ENCODE measurements at regions not wholly inside any gene's neighbourhood (a gene's known extent, or its start where the extent isn't known, plus 50 kb on each side); places are given as distances from the start of the nearest gene placed in this dataset.

- no peaks in the 10 kb centered on the region for H3K9me3 ChIP-seq (replicated peaks; ENCODE audit: control insufficient read depth, insufficient read depth, low read length)
- DNase-seq (ENCODE audit: low read depth, low spot score), result no peak
- BruUV-seq (replicated peaks), result no TSS peak
These were observed 135.6 kb upstream of the SMAD1 start for GRCh38 chr4:145346081-145346480.

DNA sequence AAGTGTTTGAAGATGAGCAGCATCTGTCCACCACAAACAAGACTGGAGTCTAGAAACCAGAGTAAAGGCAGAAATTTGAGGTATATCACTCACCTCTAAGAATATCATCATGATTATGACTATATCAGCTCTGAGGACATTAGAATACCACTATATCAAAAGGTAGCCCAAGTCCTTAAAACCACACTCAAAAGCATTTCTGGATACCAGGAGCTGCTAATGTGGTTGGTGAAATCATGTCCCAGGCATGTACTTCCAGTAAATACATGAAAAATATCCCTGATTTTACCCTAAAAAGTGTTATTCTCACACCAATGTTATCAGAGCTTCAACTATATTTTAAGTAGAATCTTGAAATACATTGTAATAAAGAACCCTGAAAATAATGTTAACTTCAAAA lies 136.3 kb upstream of the SMAD1 start:
- no peak for DNase-seq (ENCODE audit: low read depth, low spot score)
- Histone ChIP-seq H3K4me3 (no peak overlapping the region), H2AFZ (ENCODE audit: control insufficient read depth, low read depth, low read length) (no peak overlapping the region), H3K27me3 (replicated peaks in 1 of 2; ENCODE audit: control insufficient read depth in 2 of 2, insufficient read depth in 2 of 2, low read length in 1 of 2) (no peaks in the 10 kb centered on the region), H3K4me2 (ENCODE audit: control insufficient read depth, insufficient read depth) (no peak overlapping the region), H3K36me3 (ENCODE audit: control insufficient read depth in 2 of 2, insufficient read depth in 2 of 2, low read length in 1 of 2) (no peaks in the 10 kb centered on the region), H3K9ac (ENCODE audit: control insufficient read depth, insufficient read depth, low read length) (no peak overlapping the region), H3K27ac (ENCODE audit: control insufficient read depth, insufficient read depth) (no peak overlapping the region), H3K4me1 (ENCODE audit: control insufficient read depth, insufficient read depth, low read length) (no peaks in the 10 kb centered on the region), H3K79me2 (ENCODE audit: control insufficient read depth, insufficient read depth, low read length) (no peaks in the 10 kb centered on the region), H4K20me1 (ENCODE audit: control insufficient read depth, insufficient read depth) (no peaks in the 10 kb centered on the region), H3K9me3 (replicated peaks; ENCODE audit: control insufficient read depth, insufficient read depth, low read length) (no peaks in the 10 kb centered on the region)
- ATAC-seq, result no peak
- ChIA-PET RAD21 (ENCODE audit: unreplicated experiment) (no interaction called here), CTCF (no interaction called here), SMC1A (ENCODE audit: uncharacterized antibody, unreplicated experiment) (interaction anchor here (0.7 to 0.9 kb wide), 2 partner anchors 35 to 97 kb away, joined by 3 read pairs; no protein-coding TSS in a partner anchor), POLR2A (no interaction called here)
- intact Hi-C loops (cut with micrococcal nuclease; ENCODE audit: unreplicated experiment) (no loop called here), in situ Hi-C loops (cut with MboI) (no loop called here)
- FAIRE-seq, result no peak
- no TSS peak for BruUV-seq (replicated peaks)
- TF ChIP-seq ZNF384 (IDR thresholded peaks at IDR 0.05; ENCODE audit: borderline replicate concordance, low read depth, low read length) (no peak), NKRF (conservative IDR thresholded peaks at IDR 0.05) (no peak), BCL11A (IDR thresholded peaks at IDR 0.05; ENCODE audit: low read depth, low read length) (no peak), ZZZ3 (IDR thresholded peaks at IDR 0.05; ENCODE audit: control insufficient read depth, insufficient read length, low read depth) (no peak), MTA3 (IDR thresholded peaks at IDR 0.05; ENCODE audit: borderline replicate concordance, low read length) (no peak), JUNB (IDR thresholded peaks at IDR 0.05) (no peak)

More at GRCh38 chr4:145346081-145346480, 135.6 kb upstream of the SMAD1 start:
- Histone ChIP-seq H3K4me2 (ENCODE audit: control insufficient read depth, insufficient read depth) (no peak overlapping the region), H3K36me3 (ENCODE audit: control insufficient read depth in 2 of 2, insufficient read depth in 2 of 2, low read length in 1 of 2) (no peaks in the 10 kb centered on the region), H4K20me1 (ENCODE audit: control insufficient read depth, insufficient read depth) (no peaks in the 10 kb centered on the region), H3K79me2 (ENCODE audit: control insufficient read depth, insufficient read depth, low read length) (no peaks in the 10 kb centered on the region), H3K4me3 (no peak overlapping the region), H3K27me3 (replicated peaks in 1 of 2; ENCODE audit: control insufficient read depth in 2 of 2, insufficient read depth in 2 of 2, low read length in 1 of 2) (no peaks in the 10 kb centered on the region), H2AFZ (ENCODE audit: control insufficient read depth, low read depth, low read length) (no peak overlapping the region), H3K4me1 (ENCODE audit: control insufficient read depth, insufficient read depth, low read length) (no peaks in the 10 kb centered on the region), H3K9ac (ENCODE audit: control insufficient read depth, insufficient read depth, low read length) (no peak overlapping the region), H3K27ac (ENCODE audit: control insufficient read depth, insufficient read depth) (no peak overlapping the region)
- in situ Hi-C loops (cut with MboI) (no loop called here), intact Hi-C loops (cut with micrococcal nuclease; ENCODE audit: unreplicated experiment) (no loop called here)
- SMC1A ChIA-PET (ENCODE audit: uncharacterized antibody, unreplicated experiment), result interaction anchor here (0.9 kb wide), 1 partner anchor 35 kb away, joined by 3 read pairs; no protein-coding TSS in a partner anchor
- WGBS (ENCODE audit: insufficient coverage, insufficient replicate concordance, low lambda C conversion rate, missing lambda C conversion rate), result 81% methylated on average over 14 of the region's 25 CpGs
- CTCF ChIA-PET, result interaction anchor here (0.6 kb wide), 1 partner anchor 585 kb away, joined by 3 read pairs; no protein-coding TSS in a partner anchor
- POLR2A ChIA-PET, result no interaction called here
- ATAC-seq, result no peak
- no peak for FAIRE-seq
- RAD21 ChIA-PET (ENCODE audit: unreplicated experiment), result no interaction called here
- TF ChIP-seq, protein P1, sequence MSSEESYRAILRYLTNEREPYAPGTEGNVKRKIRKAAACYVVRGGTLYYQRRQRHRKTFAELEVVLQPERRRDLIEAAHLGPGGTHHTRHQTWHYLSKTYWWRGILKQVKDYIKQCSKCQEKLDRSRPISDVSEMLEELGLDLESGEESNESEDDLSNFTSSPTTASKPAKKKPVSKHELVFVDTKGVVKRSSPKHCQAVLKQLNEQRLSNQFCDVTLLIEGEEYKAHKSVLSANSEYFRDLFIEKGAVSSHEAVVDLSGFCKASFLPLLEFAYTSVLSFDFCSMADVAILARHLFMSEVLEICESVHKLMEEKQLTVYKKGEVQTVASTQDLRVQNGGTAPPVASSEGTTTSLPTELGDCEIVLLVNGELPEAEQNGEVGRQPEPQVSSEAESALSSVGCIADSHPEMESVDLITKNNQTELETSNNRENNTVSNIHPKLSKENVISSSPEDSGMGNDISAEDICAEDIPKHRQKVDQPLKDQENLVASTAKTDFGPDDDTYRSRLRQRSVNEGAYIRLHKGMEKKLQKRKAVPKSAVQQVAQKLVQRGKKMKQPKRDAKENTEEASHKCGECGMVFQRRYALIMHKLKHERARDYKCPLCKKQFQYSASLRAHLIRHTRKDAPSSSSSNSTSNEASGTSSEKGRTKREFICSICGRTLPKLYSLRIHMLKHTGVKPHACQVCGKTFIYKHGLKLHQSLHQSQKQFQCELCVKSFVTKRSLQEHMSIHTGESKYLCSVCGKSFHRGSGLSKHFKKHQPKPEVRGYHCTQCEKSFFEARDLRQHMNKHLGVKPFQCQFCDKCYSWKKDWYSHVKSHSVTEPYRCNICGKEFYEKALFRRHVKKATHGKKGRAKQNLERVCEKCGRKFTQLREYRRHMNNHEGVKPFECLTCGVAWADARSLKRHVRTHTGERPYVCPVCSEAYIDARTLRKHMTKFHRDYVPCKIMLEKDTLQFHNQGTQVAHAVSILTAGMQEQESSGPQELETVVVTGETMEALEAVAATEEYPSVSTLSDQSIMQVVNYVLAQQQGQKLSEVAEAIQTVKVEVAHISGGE (CRISPR knock-in tag; IDR thresholded peaks at IDR 0.05), result no peak
- no peak for TF ChIP-seq TCF3 (IDR thresholded peaks at IDR 0.05; ENCODE audit: borderline replicate concordance, insufficient read depth, low read depth, low read length)

All from GM12878 (cell line).